GM12874 (cell line): ENCODE measurements at regions not wholly inside any gene's neighbourhood (a gene's known extent, or its start where the extent isn't known, plus 50 kb on each side); places are given as distances from the start of the nearest gene placed in this dataset.

Experiments
- TF ChIP-seq, protein P1 (sequence below): IDR thresholded peaks from 2 replicates; pipeline ENCODE4 v1.5.1; 2011; ENCODE audit warnings: low read depth, mild to moderate bottlenecking, control low read depth, low read length, moderate library complexity; ENCODE audit not compliant: insufficient read depth

DNA sequence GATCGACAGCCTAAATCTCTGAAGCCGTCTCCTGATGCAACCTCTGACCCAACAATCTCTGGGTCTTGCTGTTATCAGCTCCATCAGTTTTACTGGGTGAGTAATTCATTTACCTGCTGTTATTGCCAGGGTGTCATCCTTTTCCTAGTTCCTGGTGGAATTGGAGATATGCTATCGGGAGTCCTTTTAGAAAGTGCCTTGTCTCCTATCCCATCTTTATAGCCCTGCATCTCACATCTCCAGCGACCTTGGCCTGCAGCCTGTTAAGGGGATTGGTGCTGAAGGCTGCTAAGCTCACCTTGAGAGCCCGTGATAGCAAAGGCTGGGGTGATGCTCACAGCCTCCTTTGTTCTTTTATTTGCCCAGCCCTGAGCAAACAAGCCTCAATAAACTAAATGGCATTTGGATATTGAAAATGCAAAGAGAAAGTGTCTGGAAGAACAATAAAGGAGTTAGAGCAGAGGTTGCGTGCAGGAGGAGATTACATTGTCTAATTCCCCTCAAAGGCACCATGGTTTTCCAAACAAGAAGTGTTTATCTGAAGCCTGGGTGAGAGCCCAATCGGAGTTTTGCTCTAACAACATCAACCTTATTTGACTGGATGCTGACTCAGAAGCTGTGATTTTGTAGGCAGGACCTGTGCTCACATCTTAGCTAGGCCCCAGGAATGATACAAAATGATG, 101.8 kb downstream of the RPLP1 start:
- TF ChIP-seq, protein P1, sequence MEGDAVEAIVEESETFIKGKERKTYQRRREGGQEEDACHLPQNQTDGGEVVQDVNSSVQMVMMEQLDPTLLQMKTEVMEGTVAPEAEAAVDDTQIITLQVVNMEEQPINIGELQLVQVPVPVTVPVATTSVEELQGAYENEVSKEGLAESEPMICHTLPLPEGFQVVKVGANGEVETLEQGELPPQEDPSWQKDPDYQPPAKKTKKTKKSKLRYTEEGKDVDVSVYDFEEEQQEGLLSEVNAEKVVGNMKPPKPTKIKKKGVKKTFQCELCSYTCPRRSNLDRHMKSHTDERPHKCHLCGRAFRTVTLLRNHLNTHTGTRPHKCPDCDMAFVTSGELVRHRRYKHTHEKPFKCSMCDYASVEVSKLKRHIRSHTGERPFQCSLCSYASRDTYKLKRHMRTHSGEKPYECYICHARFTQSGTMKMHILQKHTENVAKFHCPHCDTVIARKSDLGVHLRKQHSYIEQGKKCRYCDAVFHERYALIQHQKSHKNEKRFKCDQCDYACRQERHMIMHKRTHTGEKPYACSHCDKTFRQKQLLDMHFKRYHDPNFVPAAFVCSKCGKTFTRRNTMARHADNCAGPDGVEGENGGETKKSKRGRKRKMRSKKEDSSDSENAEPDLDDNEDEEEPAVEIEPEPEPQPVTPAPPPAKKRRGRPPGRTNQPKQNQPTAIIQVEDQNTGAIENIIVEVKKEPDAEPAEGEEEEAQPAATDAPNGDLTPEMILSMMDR = no peak

DNA sequence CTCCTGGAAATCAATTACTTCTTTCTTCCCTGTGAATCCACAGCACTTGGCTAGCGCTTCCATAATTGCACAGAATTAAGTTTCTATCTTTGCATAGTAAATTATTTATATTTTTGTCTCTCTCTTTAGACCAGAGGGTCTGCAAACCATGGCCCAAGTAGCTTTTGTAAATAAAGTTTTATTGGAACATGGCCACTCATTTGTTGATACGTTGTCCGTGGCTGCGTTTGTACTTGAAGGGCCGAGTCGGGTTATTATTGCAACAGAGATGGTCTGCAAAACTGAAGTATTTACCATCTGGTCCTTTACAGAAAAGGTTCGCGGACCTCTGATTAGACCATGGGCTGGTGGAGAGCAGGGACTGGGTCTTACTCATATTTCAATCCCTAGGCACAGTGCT, 102.5 kb downstream of the RPLP1 start:
- TF ChIP-seq, protein P1 = no peak

DNA sequence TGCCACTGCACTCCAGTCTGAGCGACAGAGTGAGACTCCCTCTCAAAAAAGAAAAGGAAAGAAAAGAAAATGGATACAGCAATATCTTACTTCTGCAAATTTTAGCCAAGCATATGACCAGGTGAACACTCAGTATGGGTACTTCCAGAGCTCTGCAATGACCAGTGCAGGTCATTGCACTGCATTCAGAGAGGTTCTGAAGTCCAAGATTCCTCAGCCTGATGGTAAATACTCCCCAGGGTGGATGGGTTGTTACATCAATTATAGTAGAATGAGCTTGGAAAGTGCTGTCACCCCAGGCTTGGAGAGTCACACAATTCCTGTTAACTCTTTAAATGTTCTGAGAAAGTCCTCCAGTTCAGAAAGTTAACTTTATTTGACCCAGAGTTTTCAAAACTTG, 103.7 kb downstream of the RPLP1 start:
- TF ChIP-seq, protein P1 = no peak

DNA sequence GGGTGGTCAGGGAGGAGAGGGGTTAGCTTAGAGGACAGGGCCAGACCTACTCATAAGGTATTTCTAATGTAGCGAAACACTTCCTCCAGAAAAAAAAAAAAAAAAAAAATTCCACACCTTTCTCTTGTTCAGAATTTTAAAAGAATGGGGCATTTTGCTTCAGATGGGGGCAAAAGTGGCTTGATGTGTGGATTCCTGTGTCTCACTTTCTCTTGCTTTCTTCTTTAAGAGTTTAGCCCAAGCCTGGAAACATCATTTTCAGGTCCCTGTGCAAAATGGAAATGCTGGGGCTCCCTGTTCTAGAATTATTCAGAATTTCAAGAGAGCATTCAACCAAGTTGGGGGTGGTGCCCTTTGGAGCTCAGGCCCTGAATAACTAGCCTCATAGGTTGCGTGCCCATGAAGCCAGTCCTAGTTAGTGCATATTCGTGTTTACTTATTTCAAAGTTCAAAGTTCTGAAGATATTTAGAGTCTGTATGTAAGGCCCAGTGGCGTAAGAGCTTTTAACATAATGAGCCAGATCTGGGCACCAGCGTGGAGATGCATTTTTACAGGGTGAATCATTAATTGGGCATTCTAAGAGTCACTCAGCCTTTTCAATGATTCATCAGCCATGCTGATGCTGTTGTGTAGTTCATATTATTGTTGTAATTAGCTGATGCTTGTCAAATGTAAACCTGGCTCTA, 104.5 kb downstream of the RPLP1 start:
- TF ChIP-seq, protein P1 = no peak

DNA sequence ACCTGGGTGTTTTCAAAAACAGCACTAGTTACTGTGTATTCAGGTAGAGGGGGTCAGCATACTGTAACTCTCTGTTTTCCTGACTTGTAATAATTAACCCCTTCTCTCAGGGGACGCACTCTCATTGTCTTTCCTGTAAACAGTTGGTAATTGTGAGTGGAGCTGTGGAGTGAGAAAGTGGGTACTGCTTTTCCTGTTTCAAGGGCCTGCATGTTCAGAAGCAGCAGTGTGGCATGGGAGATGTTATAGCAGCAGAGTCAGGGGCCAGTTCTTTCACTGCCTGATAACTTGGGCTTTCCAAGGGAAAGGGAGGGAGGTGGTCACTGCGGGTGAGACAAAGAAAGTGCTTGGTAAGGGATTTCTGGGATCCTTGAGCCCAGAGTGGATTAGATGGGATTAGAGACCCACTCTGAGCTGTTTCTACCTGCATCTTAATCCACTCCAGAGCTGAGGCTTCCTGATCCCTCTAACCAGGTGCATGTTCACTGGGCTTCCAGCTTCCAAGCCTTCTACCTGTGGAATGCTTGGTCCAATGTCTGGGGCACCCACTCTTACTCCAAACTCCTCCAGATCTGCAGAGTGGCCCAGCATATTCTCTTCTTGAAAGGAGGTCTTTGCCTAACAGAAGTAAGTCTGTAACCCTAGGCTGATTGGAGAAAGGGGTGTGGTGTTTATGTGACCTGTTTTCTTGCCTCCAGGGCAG, 105.2 kb downstream of the RPLP1 start:
- TF ChIP-seq, protein P1 = no peak

DNA sequence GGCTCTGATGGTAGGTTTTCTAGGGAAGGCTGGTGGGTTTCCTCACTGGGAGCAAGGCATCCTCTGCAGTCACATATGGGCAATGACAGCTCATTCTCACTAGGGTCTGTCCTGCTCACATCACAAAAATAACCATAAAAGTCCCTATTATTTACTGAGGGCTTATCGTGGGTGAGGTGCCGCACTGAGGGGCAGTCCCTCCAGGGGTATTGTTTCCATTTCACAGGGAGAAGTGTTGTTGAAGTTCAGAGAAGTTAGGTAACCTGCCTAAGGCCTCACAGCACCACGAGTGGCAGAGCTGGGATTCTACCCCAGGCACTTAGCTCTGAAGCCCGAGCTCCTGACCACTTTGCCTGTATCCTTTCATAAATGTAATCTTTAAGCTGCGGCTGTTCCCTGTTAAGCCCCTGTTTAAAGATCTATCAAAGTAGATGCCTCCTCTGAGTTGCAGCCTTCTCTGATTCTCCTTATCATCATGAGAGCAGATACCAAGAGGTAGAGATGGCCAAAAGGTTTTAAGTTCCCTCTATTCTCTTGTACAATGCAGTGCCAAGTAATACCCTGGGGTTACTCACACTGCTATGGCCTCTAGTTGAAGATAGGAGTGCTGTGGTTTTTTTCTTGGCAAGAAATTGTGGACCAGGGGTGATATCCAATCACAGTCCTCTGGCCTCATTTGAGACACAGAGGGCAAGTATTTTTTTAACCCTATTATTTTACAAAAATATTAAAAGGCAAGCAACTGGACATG, 107.0 kb downstream of the RPLP1 start:
- TF ChIP-seq, protein P1 = no peak
